ENCODE measurements at regions not wholly inside any gene's neighbourhood (a gene's known extent, or its start where the extent isn't known, plus 50 kb on each side); places are given as distances from the start of the nearest gene placed in this dataset.

DNA sequence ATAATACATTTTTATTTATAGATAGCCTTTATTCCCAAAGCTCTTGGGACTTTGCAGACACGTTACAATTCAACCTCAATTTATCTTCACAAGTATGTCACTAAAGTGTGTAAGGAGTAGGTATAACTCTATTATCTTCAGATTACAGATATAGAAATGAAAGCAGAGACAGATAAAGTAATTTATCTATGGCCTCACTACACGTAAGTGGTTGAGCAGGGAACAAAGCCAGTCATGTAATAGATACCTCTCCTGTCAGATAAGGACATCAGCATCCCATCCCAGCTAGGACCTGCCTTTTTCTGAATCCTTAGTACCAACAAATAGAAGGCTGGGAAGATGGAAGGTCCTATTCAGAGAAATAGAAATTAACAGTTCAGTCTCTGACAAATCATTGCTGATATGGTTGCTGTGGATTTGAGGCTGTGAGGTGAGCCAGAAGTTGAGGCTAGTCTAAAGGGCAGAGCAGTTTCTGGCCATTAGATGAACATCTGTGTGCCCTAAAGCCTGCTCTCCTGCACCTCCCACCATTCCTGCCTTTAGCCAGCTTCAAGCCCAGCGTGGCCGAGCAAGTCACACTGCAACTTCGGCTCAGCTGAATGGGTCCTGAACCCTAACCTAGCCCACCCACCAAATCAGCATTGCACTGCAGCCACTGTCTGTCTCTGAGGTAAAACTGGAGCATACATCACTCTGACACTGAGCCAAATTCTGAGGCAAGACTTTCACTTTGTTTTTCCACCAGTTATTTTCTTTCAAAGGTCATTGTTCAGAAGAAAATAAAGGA is 71.1 kb upstream of the PLEKHA5 start:
- Histone ChIP-seq H3K36me3 (ENCODE audit: control insufficient read depth in 2 of 2, extremely low read depth in 1 of 2, insufficient read depth in 2 of 2, low read length in 2 of 2) (no peaks in the 10 kb centered on the region), H3K4me2 (ENCODE audit: insufficient read depth, low read length) (peak overlapping the region; percentile 6), H3K9me3 (replicated peaks; ENCODE audit: control insufficient read depth, insufficient read depth, low read length) (no peaks in the 10 kb centered on the region), H3K9me1 (replicated peaks; ENCODE audit: control insufficient read depth, extremely low read depth, insufficient read depth, low read length) (no peaks in the 10 kb centered on the region), H4K20me1 (replicated peaks; ENCODE audit: control insufficient read depth, extremely low read depth, insufficient read depth, low read length) (no peaks in the 10 kb centered on the region), H3K4me3 (replicated peaks in 1 of 3; ENCODE audit: insufficient read depth in 1 of 3, low read depth in 1 of 3, low read length in 3 of 3) (no peak overlapping the region), H3K9ac (replicated peaks; ENCODE audit: extremely low read depth, insufficient read depth, low read length) (no peak overlapping the region), H3K27me3 (ENCODE audit: control insufficient read depth in 2 of 2, insufficient read depth in 2 of 2, low read length in 2 of 2) (no peaks in the 10 kb centered on the region), H3K27ac (ENCODE audit: insufficient read depth, low read depth, low read length) (no peak overlapping the region), H2AFZ (ENCODE audit: low read depth, low read length) (peak overlapping the region; percentile 48), H3K4me1 (ENCODE audit: control insufficient read depth, extremely low read depth, insufficient read depth, low read length) (no peaks in the 10 kb centered on the region), H3K79me2 (ENCODE audit: control insufficient read depth, insufficient read depth, low read length) (no peaks in the 10 kb centered on the region)
- ChIA-PET CTCF (no interaction called here), POLR2A (no interaction called here)
- dilution Hi-C loops (cut with MboI; ENCODE audit: extremely low pct_ligation_motif_present, low sequenced_read_pairs) (no loop called here), intact Hi-C loops (cut with micrococcal nuclease) (no loop called here)
- DNase-seq (ENCODE audit: low read depth, low spot score), result peak; percentile 60
- no peak for FAIRE-seq
- no TSS peak for BruUV-seq (replicated peaks)
- TF ChIP-seq, protein P1, sequence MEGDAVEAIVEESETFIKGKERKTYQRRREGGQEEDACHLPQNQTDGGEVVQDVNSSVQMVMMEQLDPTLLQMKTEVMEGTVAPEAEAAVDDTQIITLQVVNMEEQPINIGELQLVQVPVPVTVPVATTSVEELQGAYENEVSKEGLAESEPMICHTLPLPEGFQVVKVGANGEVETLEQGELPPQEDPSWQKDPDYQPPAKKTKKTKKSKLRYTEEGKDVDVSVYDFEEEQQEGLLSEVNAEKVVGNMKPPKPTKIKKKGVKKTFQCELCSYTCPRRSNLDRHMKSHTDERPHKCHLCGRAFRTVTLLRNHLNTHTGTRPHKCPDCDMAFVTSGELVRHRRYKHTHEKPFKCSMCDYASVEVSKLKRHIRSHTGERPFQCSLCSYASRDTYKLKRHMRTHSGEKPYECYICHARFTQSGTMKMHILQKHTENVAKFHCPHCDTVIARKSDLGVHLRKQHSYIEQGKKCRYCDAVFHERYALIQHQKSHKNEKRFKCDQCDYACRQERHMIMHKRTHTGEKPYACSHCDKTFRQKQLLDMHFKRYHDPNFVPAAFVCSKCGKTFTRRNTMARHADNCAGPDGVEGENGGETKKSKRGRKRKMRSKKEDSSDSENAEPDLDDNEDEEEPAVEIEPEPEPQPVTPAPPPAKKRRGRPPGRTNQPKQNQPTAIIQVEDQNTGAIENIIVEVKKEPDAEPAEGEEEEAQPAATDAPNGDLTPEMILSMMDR (IDR thresholded peaks at IDR 0.05; ENCODE audit: extremely low read depth in 1 of 2, insufficient read depth in 1 of 2, low read depth in 1 of 2, low read length in 2 of 2), result no peak

DNA sequence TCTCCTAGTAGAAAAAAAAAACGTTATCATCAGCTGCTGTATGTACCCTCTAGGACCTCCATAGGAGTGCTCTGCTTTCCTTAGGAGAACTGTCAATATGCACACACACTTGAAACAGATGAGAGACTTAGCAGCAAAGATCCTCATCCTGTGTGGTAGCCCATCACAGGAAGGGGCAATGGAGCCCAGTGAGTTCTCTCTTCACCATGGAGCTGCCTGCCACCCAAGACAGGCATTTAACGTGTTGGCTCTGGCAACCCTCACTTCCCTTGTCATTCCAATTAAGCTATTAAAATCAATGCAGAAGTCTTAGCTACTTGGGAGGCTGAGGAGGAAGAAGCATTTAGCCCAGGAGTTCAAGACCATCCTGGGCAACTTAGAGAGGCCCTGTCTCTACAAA is 64.8 kb upstream of the PLEKHA5 start:
- DNase-seq (ENCODE audit: low read depth, low spot score), result no peak
- no peak overlapping the region for H3K4me3 ChIP-seq (replicated peaks in 1 of 3; ENCODE audit: insufficient read depth in 1 of 3, low read depth in 1 of 3, low read length in 3 of 3)
- H3K4me1 ChIP-seq (ENCODE audit: control insufficient read depth, extremely low read depth, insufficient read depth, low read length), result no peaks in the 10 kb centered on the region
- no peaks in the 10 kb centered on the region for H4K20me1 ChIP-seq (replicated peaks; ENCODE audit: control insufficient read depth, extremely low read depth, insufficient read depth, low read length)
- TF ChIP-seq, protein P1 (IDR thresholded peaks at IDR 0.05; ENCODE audit: extremely low read depth in 1 of 2, insufficient read depth in 1 of 2, low read depth in 1 of 2, low read length in 2 of 2), result no peak
- no peak for TF ChIP-seq POLR2AphosphoS5 (IDR thresholded peaks at IDR 0.05; ENCODE audit: insufficient read depth, low read depth, low read length)
- TF ChIP-seq FOS (IDR thresholded peaks at IDR 0.05; ENCODE audit: borderline replicate concordance, insufficient read depth, low read length), result no peak
- TF ChIP-seq, protein P2, sequence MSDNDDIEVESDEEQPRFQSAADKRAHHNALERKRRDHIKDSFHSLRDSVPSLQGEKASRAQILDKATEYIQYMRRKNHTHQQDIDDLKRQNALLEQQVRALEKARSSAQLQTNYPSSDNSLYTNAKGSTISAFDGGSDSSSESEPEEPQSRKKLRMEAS (IDR thresholded peaks at IDR 0.05; ENCODE audit: insufficient read depth, insufficient read length), result no peak
- TF ChIP-seq POLR2A (IDR thresholded peaks at IDR 0.05; ENCODE audit: low read depth, low read length), result no peak
- no peak for TF ChIP-seq GATA2 (IDR thresholded peaks at IDR 0.05; ENCODE audit: insufficient read depth, insufficient read length, low read depth, low read length)
- no peak for TF ChIP-seq EZH2 (IDR thresholded peaks at IDR 0.05; ENCODE audit: borderline replicate concordance, low read depth, low read length, severe bottlenecking)
- no peak for TF ChIP-seq MYC (IDR thresholded peaks at IDR 0.05; ENCODE audit: low read depth, low read length)
- no peak for TF ChIP-seq JUN (IDR thresholded peaks at IDR 0.05; ENCODE audit: borderline replicate concordance, insufficient read depth, insufficient read length, low read depth)
- intact Hi-C loops (cut with micrococcal nuclease), result no loop called here
- no peaks in the 10 kb centered on the region for H3K9me3 ChIP-seq (replicated peaks; ENCODE audit: control insufficient read depth, insufficient read depth, low read length)
- no peaks in the 10 kb centered on the region for H3K36me3 ChIP-seq (ENCODE audit: control insufficient read depth in 2 of 2, extremely low read depth in 1 of 2, insufficient read depth in 2 of 2, low read length in 2 of 2)
- ChIA-PET CTCF (no interaction called here), POLR2A (no interaction called here)
- no peak overlapping the region for H3K9ac ChIP-seq (replicated peaks; ENCODE audit: extremely low read depth, insufficient read depth, low read length)
- no peak for FAIRE-seq
- H3K4me2 ChIP-seq (ENCODE audit: insufficient read depth, low read length), result no peak overlapping the region
- BruUV-seq (replicated peaks), result no TSS peak
- H2AFZ ChIP-seq (ENCODE audit: low read depth, low read length), result no peak overlapping the region
- dilution Hi-C loops (cut with MboI; ENCODE audit: extremely low pct_ligation_motif_present, low sequenced_read_pairs), result no loop called here
- no peaks in the 10 kb centered on the region for H3K9me1 ChIP-seq (replicated peaks; ENCODE audit: control insufficient read depth, extremely low read depth, insufficient read depth, low read length)
- H3K27ac ChIP-seq (ENCODE audit: insufficient read depth, low read depth, low read length), result no peak overlapping the region
- no peaks in the 10 kb centered on the region for H3K27me3 ChIP-seq (ENCODE audit: control insufficient read depth in 2 of 2, insufficient read depth in 2 of 2, low read length in 2 of 2)
- no peaks in the 10 kb centered on the region for H3K79me2 ChIP-seq (ENCODE audit: control insufficient read depth, insufficient read depth, low read length)
